Neutrophil (primary cell): ENCODE measurements at regions not wholly inside any gene's neighbourhood (a gene's known extent, or its start where the extent isn't known, plus 50 kb on each side); places are given as distances from the start of the nearest gene placed in this dataset.
"Not testable (repeated sequence)": the region's sequence is repeated elsewhere in the genome, so short reads cannot be mapped to it uniquely, and the experiment has no call there.

Experiments used
- H3K27ac ChIP-seq: fragments of 200-600 bp; sonication (generic); 2 replicates; pipeline ENCODE4 v1.5.1; 2016; ENCODE audit warnings: mild to moderate bottlenecking, moderate library complexity
- H3K27me3 ChIP-seq: fragments of 200-600 bp; sonication (generic); 2 replicates; pipeline ENCODE4 v1.6.0; 2016; ENCODE audit warnings: mild to moderate bottlenecking
- H3K36me3 ChIP-seq: fragments of 200-600 bp; sonication (generic); 2 replicates; pipeline ENCODE4 v1.5.1; 2017
- H3K4me1 ChIP-seq, 2 experiments: fragments of 200-600 bp in 1 of 2; sonication (generic) in 1 of 2; 1 replicate in 1 of 2; 2 replicates in 1 of 2; pipeline versions ENCODE4 v1.5.1 to v1.6.1; 2013 to 2016; ENCODE audit warnings: low read depth in 1 of 2, low read length in 1 of 2, mild to moderate bottlenecking in 1 of 2, moderate library complexity in 1 of 2; ENCODE audit not compliant: control insufficient read depth in 1 of 2, insufficient read depth in 1 of 2
- H3K4me3 ChIP-seq, 2 experiments: fragments of 200-600 bp in 1 of 2; sonication (generic) in 1 of 2; 1 replicate in 1 of 2; 2 replicates in 1 of 2; pipeline ENCODE4 v1.5.1; 2013 to 2016; ENCODE audit warnings: low read depth in 1 of 2, low read length in 1 of 2, mild to moderate bottlenecking in 1 of 2, moderate library complexity in 1 of 2
- H3K9me3 ChIP-seq: fragments of 200-600 bp; sonication (generic); 2 replicates; pipeline ENCODE4 v1.5.1; 2016
- TF ChIP-seq, protein P1 (sequence below): fragments of 200-600 bp; sonication (generic); IDR thresholded peaks from 2 replicates; pipeline ENCODE4 v1.5.1; 2016; ENCODE audit warnings: antibody characterized with exemption

GRCh38 chr11:135023499-135023898 is 611.5 kb upstream of the B3GAT1 start:
- H3K27ac ChIP-seq = no peak overlapping the region
- H3K4me3 ChIP-seq = no peak overlapping the region
- H3K27me3 ChIP-seq = no peaks in the 10 kb centered on the region
- no peaks in the 10 kb centered on the region for H3K9me3 ChIP-seq
- TF ChIP-seq, protein P1, sequence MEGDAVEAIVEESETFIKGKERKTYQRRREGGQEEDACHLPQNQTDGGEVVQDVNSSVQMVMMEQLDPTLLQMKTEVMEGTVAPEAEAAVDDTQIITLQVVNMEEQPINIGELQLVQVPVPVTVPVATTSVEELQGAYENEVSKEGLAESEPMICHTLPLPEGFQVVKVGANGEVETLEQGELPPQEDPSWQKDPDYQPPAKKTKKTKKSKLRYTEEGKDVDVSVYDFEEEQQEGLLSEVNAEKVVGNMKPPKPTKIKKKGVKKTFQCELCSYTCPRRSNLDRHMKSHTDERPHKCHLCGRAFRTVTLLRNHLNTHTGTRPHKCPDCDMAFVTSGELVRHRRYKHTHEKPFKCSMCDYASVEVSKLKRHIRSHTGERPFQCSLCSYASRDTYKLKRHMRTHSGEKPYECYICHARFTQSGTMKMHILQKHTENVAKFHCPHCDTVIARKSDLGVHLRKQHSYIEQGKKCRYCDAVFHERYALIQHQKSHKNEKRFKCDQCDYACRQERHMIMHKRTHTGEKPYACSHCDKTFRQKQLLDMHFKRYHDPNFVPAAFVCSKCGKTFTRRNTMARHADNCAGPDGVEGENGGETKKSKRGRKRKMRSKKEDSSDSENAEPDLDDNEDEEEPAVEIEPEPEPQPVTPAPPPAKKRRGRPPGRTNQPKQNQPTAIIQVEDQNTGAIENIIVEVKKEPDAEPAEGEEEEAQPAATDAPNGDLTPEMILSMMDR = no peak
- H3K4me1 ChIP-seq = no peaks in the 10 kb centered on the region
- H3K36me3 ChIP-seq = no peaks in the 10 kb centered on the region

DNA sequence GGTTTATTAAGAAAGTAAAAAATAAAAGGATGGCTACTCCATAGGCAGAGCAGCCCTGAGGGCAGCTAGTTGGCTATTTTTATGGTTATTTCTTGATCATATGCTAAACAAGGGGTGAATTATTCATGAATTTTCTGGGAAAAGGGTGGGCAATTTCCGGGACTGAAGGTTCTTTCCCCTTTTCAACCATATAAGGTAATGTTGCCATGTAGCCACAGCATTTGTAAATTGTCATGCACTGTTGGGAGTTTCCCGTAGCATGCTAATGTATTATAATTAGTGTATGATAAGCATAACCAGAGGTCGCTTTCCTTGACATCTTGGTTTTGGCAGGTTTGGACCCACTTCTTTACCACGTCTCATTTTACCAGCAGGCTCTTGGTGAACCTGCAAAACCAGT is 610.4 kb upstream of the B3GAT1 start:
- Histone ChIP-seq H3K27ac (no peak overlapping the region), H3K9me3 (no peaks in the 10 kb centered on the region), H3K27me3 (no peaks in the 10 kb centered on the region), H3K4me3 (no peak overlapping the region), H3K4me1 (no peaks in the 10 kb centered on the region), H3K36me3 (no peaks in the 10 kb centered on the region)
- TF ChIP-seq, protein P1 = no peak

- no peaks in the 10 kb centered on the region for H3K9me3 ChIP-seq
- no peak overlapping the region for H3K4me3 ChIP-seq
- H3K27me3 ChIP-seq = no peaks in the 10 kb centered on the region
- no peaks in the 10 kb centered on the region for H3K4me1 ChIP-seq
- no peaks in the 10 kb centered on the region for H3K36me3 ChIP-seq
- TF ChIP-seq, protein P1 = no peak
- no peak overlapping the region for H3K27ac ChIP-seq
Measured at GRCh38 chr11:135019899-135020298, 607.9 kb upstream of the B3GAT1 start.

DNA sequence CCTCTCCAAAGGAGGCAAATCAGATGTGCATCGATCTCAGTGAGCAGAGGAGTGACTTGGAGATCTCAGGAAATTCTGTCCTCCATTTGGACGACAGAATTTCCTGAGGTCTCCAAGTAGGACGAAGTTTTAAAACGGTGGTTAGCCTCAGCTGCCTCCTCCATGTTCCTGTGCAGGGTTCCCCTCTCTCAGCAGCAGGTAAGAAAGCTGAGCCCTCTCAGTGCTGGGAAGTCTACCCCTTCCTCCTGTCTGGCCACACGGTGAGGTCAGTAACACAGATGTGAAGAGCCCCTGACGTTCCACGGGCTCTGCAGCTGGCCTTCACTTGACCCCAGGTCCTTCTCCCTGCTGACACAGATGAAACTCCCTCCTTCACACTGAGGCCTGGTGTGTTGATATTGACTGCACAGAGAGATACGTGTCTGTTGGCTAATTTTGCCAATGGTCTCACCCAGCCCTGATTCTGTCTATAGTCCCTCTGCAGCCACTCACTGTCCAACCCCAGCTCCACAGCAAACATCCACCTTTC is 607.4 kb upstream of the B3GAT1 start:
- H3K27ac ChIP-seq = no peak overlapping the region
- no peaks in the 10 kb centered on the region for H3K4me1 ChIP-seq
- H3K9me3 ChIP-seq = no peaks in the 10 kb centered on the region
- H3K36me3 ChIP-seq = no peaks in the 10 kb centered on the region
- no peak overlapping the region for H3K4me3 ChIP-seq
- H3K27me3 ChIP-seq = no peaks in the 10 kb centered on the region
- TF ChIP-seq, protein P1 = no peak

- no peaks in the 10 kb centered on the region for H3K36me3 ChIP-seq
- TF ChIP-seq, protein P1 = no peak
- H3K4me1 ChIP-seq = no peaks in the 10 kb centered on the region
- no peaks in the 10 kb centered on the region for H3K27me3 ChIP-seq
- H3K27ac ChIP-seq = no peak overlapping the region
- no peaks in the 10 kb centered on the region for H3K9me3 ChIP-seq
- H3K4me3 ChIP-seq = no peak overlapping the region
Measured at GRCh38 chr11:135017296-135017695, 605.3 kb upstream of the B3GAT1 start.

GRCh38 chr11:135015966-135016365 is 603.9 kb upstream of the B3GAT1 start:
- H3K9me3 ChIP-seq = no peaks in the 10 kb centered on the region
- H3K4me1 ChIP-seq = no peaks in the 10 kb centered on the region
- H3K27me3 ChIP-seq = no peaks in the 10 kb centered on the region
- no peak overlapping the region for H3K27ac ChIP-seq
- no peak overlapping the region for H3K4me3 ChIP-seq
- no peaks in the 10 kb centered on the region for H3K36me3 ChIP-seq
- TF ChIP-seq, protein P1 = no peak

- not testable (repeated sequence) for H3K36me3 ChIP-seq, H3K9me3 ChIP-seq, H3K4me3 ChIP-seq, H3K4me1 ChIP-seq, H3K27ac ChIP-seq, H3K27me3 ChIP-seq
Measured at GRCh38 chr11:135011313-135011712, 599.3 kb upstream of the B3GAT1 start.
